ENCODE measurements at regions not wholly inside any gene's neighbourhood (a gene's known extent, or its start where the extent isn't known, plus 50 kb on each side); places are given as distances from the start of the nearest gene placed in this dataset.

DNA sequence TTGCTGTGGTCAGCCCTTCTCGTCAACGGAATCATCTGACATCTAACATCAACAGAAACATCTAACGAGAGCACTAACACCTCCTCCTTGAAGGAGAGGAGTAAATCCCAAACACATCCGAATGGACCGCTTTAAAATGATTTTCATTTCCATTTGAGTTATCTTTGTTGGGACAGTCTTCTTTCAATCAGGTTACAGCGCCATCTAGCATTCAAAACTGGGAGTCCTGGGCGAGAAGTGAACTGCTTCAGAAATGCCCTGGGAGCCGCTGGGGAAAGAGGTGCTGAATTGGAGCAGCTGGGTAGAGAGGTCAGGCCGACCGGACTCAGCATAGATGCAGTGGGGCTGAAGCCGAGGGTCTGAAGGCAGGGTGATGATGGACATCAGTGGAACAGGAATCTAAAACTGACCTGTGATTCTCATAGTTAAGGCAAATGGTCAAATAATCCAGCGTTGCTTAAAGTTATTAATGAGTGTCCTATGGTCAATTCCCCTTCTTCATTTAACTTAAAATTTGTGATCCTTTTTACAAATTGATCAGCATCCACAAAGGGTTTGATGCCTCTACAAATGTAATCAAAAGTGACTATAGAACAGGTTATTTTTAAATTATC is 170.0 kb upstream of the NDN start:
- TF ChIP-seq FOXM1 (IDR thresholded peaks at IDR 0.05; ENCODE audit: borderline replicate concordance, low read depth) (no peak), CEBPB (IDR thresholded peaks at IDR 0.05) (no peak), TAF1 (IDR thresholded peaks at IDR 0.05; ENCODE audit: low read depth) (no peak), YY1 (IDR thresholded peaks at IDR 0.05; ENCODE audit: low read depth) (no peak), RAD21 (IDR thresholded peaks at IDR 0.05; ENCODE audit: low read depth) (no peak), CREB1 (IDR thresholded peaks at IDR 0.05; ENCODE audit: low read depth) (no peak), EP300 (IDR thresholded peaks at IDR 0.05; ENCODE audit: borderline replicate concordance) (no peak), EGR1 (IDR thresholded peaks at IDR 0.05) (no peak), ZBTB7A (IDR thresholded peaks at IDR 0.05; ENCODE audit: low read depth) (no peak), TEAD4 (IDR thresholded peaks at IDR 0.05) (no peak), TCF12 (IDR thresholded peaks at IDR 0.05; ENCODE audit: low read depth) (no peak)
- TF ChIP-seq, protein P1, sequence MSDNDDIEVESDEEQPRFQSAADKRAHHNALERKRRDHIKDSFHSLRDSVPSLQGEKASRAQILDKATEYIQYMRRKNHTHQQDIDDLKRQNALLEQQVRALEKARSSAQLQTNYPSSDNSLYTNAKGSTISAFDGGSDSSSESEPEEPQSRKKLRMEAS (IDR thresholded peaks at IDR 0.05): no peak
- TF ChIP-seq, protein P2, sequence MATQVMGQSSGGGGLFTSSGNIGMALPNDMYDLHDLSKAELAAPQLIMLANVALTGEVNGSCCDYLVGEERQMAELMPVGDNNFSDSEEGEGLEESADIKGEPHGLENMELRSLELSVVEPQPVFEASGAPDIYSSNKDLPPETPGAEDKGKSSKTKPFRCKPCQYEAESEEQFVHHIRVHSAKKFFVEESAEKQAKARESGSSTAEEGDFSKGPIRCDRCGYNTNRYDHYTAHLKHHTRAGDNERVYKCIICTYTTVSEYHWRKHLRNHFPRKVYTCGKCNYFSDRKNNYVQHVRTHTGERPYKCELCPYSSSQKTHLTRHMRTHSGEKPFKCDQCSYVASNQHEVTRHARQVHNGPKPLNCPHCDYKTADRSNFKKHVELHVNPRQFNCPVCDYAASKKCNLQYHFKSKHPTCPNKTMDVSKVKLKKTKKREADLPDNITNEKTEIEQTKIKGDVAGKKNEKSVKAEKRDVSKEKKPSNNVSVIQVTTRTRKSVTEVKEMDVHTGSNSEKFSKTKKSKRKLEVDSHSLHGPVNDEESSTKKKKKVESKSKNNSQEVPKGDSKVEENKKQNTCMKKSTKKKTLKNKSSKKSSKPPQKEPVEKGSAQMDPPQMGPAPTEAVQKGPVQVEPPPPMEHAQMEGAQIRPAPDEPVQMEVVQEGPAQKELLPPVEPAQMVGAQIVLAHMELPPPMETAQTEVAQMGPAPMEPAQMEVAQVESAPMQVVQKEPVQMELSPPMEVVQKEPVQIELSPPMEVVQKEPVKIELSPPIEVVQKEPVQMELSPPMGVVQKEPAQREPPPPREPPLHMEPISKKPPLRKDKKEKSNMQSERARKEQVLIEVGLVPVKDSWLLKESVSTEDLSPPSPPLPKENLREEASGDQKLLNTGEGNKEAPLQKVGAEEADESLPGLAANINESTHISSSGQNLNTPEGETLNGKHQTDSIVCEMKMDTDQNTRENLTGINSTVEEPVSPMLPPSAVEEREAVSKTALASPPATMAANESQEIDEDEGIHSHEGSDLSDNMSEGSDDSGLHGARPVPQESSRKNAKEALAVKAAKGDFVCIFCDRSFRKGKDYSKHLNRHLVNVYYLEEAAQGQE (IDR thresholded peaks at IDR 0.05; ENCODE audit: low read depth): no peak
- TF ChIP-seq, protein P3, sequence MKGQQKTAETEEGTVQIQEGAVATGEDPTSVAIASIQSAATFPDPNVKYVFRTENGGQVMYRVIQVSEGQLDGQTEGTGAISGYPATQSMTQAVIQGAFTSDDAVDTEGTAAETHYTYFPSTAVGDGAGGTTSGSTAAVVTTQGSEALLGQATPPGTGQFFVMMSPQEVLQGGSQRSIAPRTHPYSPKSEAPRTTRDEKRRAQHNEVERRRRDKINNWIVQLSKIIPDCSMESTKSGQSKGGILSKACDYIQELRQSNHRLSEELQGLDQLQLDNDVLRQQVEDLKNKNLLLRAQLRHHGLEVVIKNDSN (IDR thresholded peaks at IDR 0.05): no peak
